Suprapubic skin (tissue), 4 donors: ENCODE measurements at regions not wholly inside any gene's neighbourhood (a gene's known extent, or its start where the extent isn't known, plus 50 kb on each side); places are given as distances from the start of the nearest gene placed in this dataset.

ENCODE experiments used
- CTCF ChIP-seq, 2 donors: fragments of 200-600 bp in 1 of 2; fragments of 450-650 bp in 1 of 2; sonication (generic) in 1 of 2; IDR thresholded peaks; one replicate each; pipeline ENCODE4 v1.5.1; 2016 to 2019; ENCODE audit warnings: antibody characterized with exemption in 2 of 2, mild to moderate bottlenecking in 1 of 2, moderate library complexity in 1 of 2
- POLR2A ChIP-seq, 2 donors: fragments of 450-650 bp; IDR thresholded peaks; one replicate each; pipeline ENCODE4 v1.6.1; 2017; ENCODE audit warnings: antibody characterized with exemption in 2 of 2, mild to moderate bottlenecking in 2 of 2, moderate library complexity in 2 of 2
- POLR2AphosphoS5 ChIP-seq, 3 donors: sonication (generic); formaldehyde crosslinking; IDR thresholded peaks; one replicate each; pipeline ENCODE4 v1.6.1; 2017; ENCODE audit warnings: antibody characterized with exemption in 3 of 3

GRCh38 chr2:126467367-126468054, 188.4 kb upstream of the GYPC start:
- TF ChIP-seq POLR2A (IDR thresholded peaks at IDR 0.05) (no peak), CTCF (IDR thresholded peaks at IDR 0.05) (no peak), POLR2AphosphoS5 (IDR thresholded peaks at IDR 0.05) (no peak)
